Left cardiac atrium (tissue), 4 donors: ENCODE measurements at regions not wholly inside any gene's neighbourhood (a gene's known extent, or its start where the extent isn't known, plus 50 kb on each side); places are given as distances from the start of the nearest gene placed in this dataset.
A peak's percentile ranks its signal among the peaks of the same experiment; 100 is the strongest.

Experiments
- ATAC-seq, 2 donors: fragments of 200-7000 bp; cut with Tn5 transposase; one replicate each; pipeline ENCODE4 v1.9.1; 2020; ENCODE audit warnings: mild to moderate bottlenecking in 2 of 2, moderate library complexity in 2 of 2
- DNase-seq: peaks from one replicate; pipeline ENCODE4 v3.0.0-alpha.2; 2020
- intact Hi-C, 2 donors: fragments of 100-400 bp; cut with DNase I; formaldehyde crosslinking; loops; one replicate each; pipeline versions ENCODE4 v1.14.1 to v1.15.1; 2022 to 2023
- donor health status: DM: no; HTN: yes; CAD: no.
- donor health status: DM: no; HTN: yes; CAD: no; lungs with severe emphysema.
- donor health status: DM: yes; HTN: yes; CAD: no.
- donor health status: Dilated cardiomyopathy.

GRCh38 chr9:84163052-84163650 is 177.4 kb downstream of the SLC28A3 start:
- ATAC-seq (no peak), DNase-seq (no peak)
- intact Hi-C loops = no loop called here

- intact Hi-C loops = no loop called here
- DNase-seq (no peak), ATAC-seq (no peak)
Observed at GRCh38 chr9:84166891-84167290, 173.7 kb downstream of the SLC28A3 start.

GRCh38 chr9:84169240-84169639 is 171.3 kb downstream of the SLC28A3 start:
- no peak for ATAC-seq
- intact Hi-C loops = no loop called here
- DNase-seq = no peak

- intact Hi-C loops = loop anchor here in 1 of 2 donors (5.0 kb wide), 1 partner anchor 188 kb away; the partner anchor contains the start of genes HNRNPK and RMI1
- peak; percentile 82 for DNase-seq
- ATAC-seq = peak; percentile 97
Observed at GRCh38 chr9:84170521-84171141, 169.9 kb downstream of the SLC28A3 start.

GRCh38 chr9:84173961-84174360 is 166.6 kb downstream of the SLC28A3 start:
- ATAC-seq (no peak), DNase-seq (no peak)
- intact Hi-C loops = loop anchor here in 1 of 2 donors (5.0 kb wide), 1 partner anchor 192 kb away; the partner anchor contains the start of genes HNRNPK and RMI1

GRCh38 chr9:84174486-84174885 is 166.1 kb downstream of the SLC28A3 start:
- DNase-seq (no peak), ATAC-seq (no peak)
- intact Hi-C loops = loop anchor here in 1 of 2 donors (5.0 kb wide), 1 partner anchor 192 kb away; the partner anchor contains the start of genes HNRNPK and RMI1

- DNase-seq (no peak), ATAC-seq (no peak)
- intact Hi-C loops = no loop called here
Observed at GRCh38 chr9:84177407-84177806, 163.2 kb downstream of the SLC28A3 start.

GRCh38 chr9:84179531-84179930 is 161.0 kb downstream of the SLC28A3 start:
- no peak for ATAC-seq
- no peak for DNase-seq
- intact Hi-C loops = no loop called here

GRCh38 chr9:84187090-84187489 is 153.5 kb downstream of the SLC28A3 start:
- intact Hi-C loops = no loop called here
- no peak for DNase-seq
- ATAC-seq = no peak

GRCh38 chr9:84189904-84190303 is 150.7 kb downstream of the SLC28A3 start:
- ATAC-seq (no peak), DNase-seq (no peak)
- intact Hi-C loops = no loop called here

GRCh38 chr9:84190411-84190810 is 150.1 kb downstream of the SLC28A3 start:
- ATAC-seq = no peak
- intact Hi-C loops = no loop called here
- no peak for DNase-seq

GRCh38 chr9:84206801-84207370 is 133.7 kb downstream of the SLC28A3 start:
- no peak for ATAC-seq

GRCh38 chr9:84207491-84207951 is 133.0 kb downstream of the SLC28A3 start:
- ATAC-seq (no peak), DNase-seq (no peak)
- intact Hi-C loops = no loop called here

More at GRCh38 chr9:84206801-84207370, 133.7 kb downstream of the SLC28A3 start:
- intact Hi-C loops = no loop called here
- DNase-seq = no peak

- ATAC-seq (peak in 1 of 2 donors; percentile 43), DNase-seq (no peak)
- intact Hi-C loops = no loop called here
Observed at GRCh38 chr9:84212246-84212645, 128.3 kb downstream of the SLC28A3 start.

- ATAC-seq (no peak), DNase-seq (no peak)
- intact Hi-C loops = no loop called here
Observed at GRCh38 chr9:84212982-84213381, 127.6 kb downstream of the SLC28A3 start.

- DNase-seq = no peak
- intact Hi-C loops = no loop called here
- no peak for ATAC-seq
Observed at GRCh38 chr9:84216151-84216550, 124.4 kb downstream of the SLC28A3 start.

GRCh38 chr9:84218322-84218721 is 122.2 kb downstream of the SLC28A3 start:
- no peak for DNase-seq
- intact Hi-C loops = no loop called here
- peak in 1 of 2 donors; percentile 49 for ATAC-seq

- no peak for ATAC-seq
- no peak for DNase-seq
- intact Hi-C loops = no loop called here
Observed at GRCh38 chr9:84224246-84224645, 116.3 kb downstream of the SLC28A3 start.
